PC-3 (cell line): ENCODE measurements at regions not wholly inside any gene's neighbourhood (a gene's known extent, or its start where the extent isn't known, plus 50 kb on each side); places are given as distances from the start of the nearest gene placed in this dataset.

Experiments used
- ATAC-seq: fragments of 200-7000 bp; cut with Tn5 transposase; 2 replicates; pipeline ENCODE4 v1.9.1; 2020; ENCODE audit warnings: mild to moderate bottlenecking, moderate library complexity
- BruUV-seq: library from RNA; stranded (reverse); fragments of 400-500 nt; replicated peaks from 2 replicates; lab custom pipeline; 2021; lab: Mats Ljungman, UMichigan
- CTCF ChIA-PET: fragments of 300-600 bp; sonication (Branson Sonifier 250); formaldehyde crosslinking; loops from one replicate; lab custom pipeline; 2022; ENCODE audit warnings: antibody characterized with exemption; lab: Charles Lee
- POLR2A ChIA-PET: fragments of 300-600 bp; sonication (Branson Sonifier 250); formaldehyde crosslinking; loops from one replicate; lab custom pipeline; 2022; ENCODE audit warnings: antibody characterized with exemption; ENCODE audit not compliant: unreplicated experiment; lab: Charles Lee
- DNase-seq: peaks from one replicate; pipeline ENCODE4 v3.0.0-alpha.2; 2015
- H2AFZ ChIP-seq: fragments of 300-600 bp; sonication (generic); 2 replicates; pipeline ENCODE4 v1.6.0; 2016; ENCODE audit warnings: antibody characterized with exemption, low read length
- H3F3A ChIP-seq: fragments of 300-600 bp; sonication (generic); one replicate; pipeline ENCODE4 v1.6.0; 2017; ENCODE audit warnings: antibody characterized with exemption, low read length, control low read depth, mild to moderate bottlenecking; ENCODE audit not compliant: unreplicated experiment
- H3K27ac ChIP-seq: fragments of 300-600 bp; sonication (generic); 2 replicates; pipeline ENCODE4 v1.5.1; 2016; ENCODE audit warnings: mild to moderate bottlenecking, low read length
- H3K27me3 ChIP-seq: fragments of 300-600 bp; sonication (generic); 2 replicates; pipeline ENCODE4 v1.6.1; 2016; ENCODE audit warnings: low read length, mixed read lengths
- H3K36me3 ChIP-seq: fragments of 300-600 bp; sonication (generic); 2 replicates; pipeline ENCODE4 v1.6.1; 2016; ENCODE audit warnings: low read depth, mixed run types, low read length, mixed read lengths
- H3K4me1 ChIP-seq: fragments of 300-600 bp; sonication (generic); 2 replicates; pipeline ENCODE4 v1.5.1; 2016; ENCODE audit warnings: low read length; ENCODE audit not compliant: insufficient read depth
- H3K4me2 ChIP-seq: fragments of 300-600 bp; sonication (generic); 2 replicates; pipeline ENCODE4 v1.6.0; 2016; ENCODE audit warnings: low read length
- H3K4me3 ChIP-seq: fragments of 300-600 bp; sonication (generic); 2 replicates; pipeline ENCODE4 v1.5.1; 2016; ENCODE audit warnings: mild to moderate bottlenecking, low read length, mixed read lengths
- H3K79me2 ChIP-seq: fragments of 300-600 bp; sonication (generic); 2 replicates; pipeline ENCODE4 v1.6.1; 2017; ENCODE audit warnings: low read length, mixed read lengths
- H3K9ac ChIP-seq: fragments of 300-600 bp; sonication (generic); 2 replicates; pipeline ENCODE4 v1.6.0; 2016; ENCODE audit warnings: mild to moderate bottlenecking, low read length
- H3K9me2 ChIP-seq: fragments of 300-600 bp; sonication (generic); replicated peaks from 2 replicates; pipeline ENCODE4 v1.6.1; 2016; ENCODE audit warnings: mixed run types, low read length, mixed read lengths
- H3K9me3 ChIP-seq: fragments of 300-600 bp; sonication (generic); 2 replicates; pipeline ENCODE4 v1.6.1; 2016; ENCODE audit warnings: low read length, mixed read lengths
- H4K20me1 ChIP-seq: fragments of 300-600 bp; sonication (generic); 2 replicates; pipeline ENCODE4 v1.6.1; 2016; ENCODE audit warnings: low read length, mixed read lengths
- CTCF ChIP-seq: fragments of 300-600 bp; sonication (generic); conservative IDR thresholded peaks from 2 replicates; pipeline ENCODE4 v1.5.1; 2017; ENCODE audit warnings: antibody characterized with exemption, low read depth, mild to moderate bottlenecking, low read length
- EZH2 ChIP-seq: fragments of 300-600 bp; sonication (generic); IDR thresholded peaks from one replicate; pipeline ENCODE4 v1.6.1; 2017; ENCODE audit warnings: antibody characterized with exemption, mild to moderate bottlenecking, low read length; ENCODE audit not compliant: unreplicated experiment
- EZH2phosphoT487 ChIP-seq: fragments of 300-600 bp; sonication (generic); IDR thresholded peaks from 2 replicates; pipeline ENCODE4 v1.6.1; 2018; ENCODE audit warnings: mild to moderate bottlenecking, antibody characterized with exemption, low read length, borderline replicate concordance
- intact Hi-C: fragments of 100-400 bp; cut with micrococcal nuclease; formaldehyde crosslinking; loops from 2 replicates; pipeline ENCODE4 v1.9.0; 2023

- ATAC-seq = peak; percentile 72
- intact Hi-C loops = no loop called here
- Histone ChIP-seq H3K36me3 (no peaks in the 10 kb centered on the region), H3K9ac (no peak overlapping the region), H3F3A (no peaks in the 10 kb centered on the region), H3K4me3 (no peak overlapping the region), H3K4me1 (no peaks in the 10 kb centered on the region), H3K9me2 (no peaks in the 10 kb centered on the region), H3K9me3 (0 out of 2 replicates have a peak, but pooled peaks cover 3% of the 10 kb centered on the region), H4K20me1 (no peaks in the 10 kb centered on the region), H3K79me2 (no peaks in the 10 kb centered on the region), H2AFZ (no peak overlapping the region), H3K27me3 (no peaks in the 10 kb centered on the region), H3K27ac (no peak overlapping the region), H3K4me2 (no peak overlapping the region)
- no peak for DNase-seq
- no TSS peak for BruUV-seq
- no peak for TF ChIP-seq EZH2
- no peak for TF ChIP-seq CTCF
- TF ChIP-seq EZH2phosphoT487 = no peak
- ChIA-PET POLR2A (interaction anchor here (0.5 kb wide), 1 partner anchor 1010 kb away, joined by 3 read pairs; no protein-coding TSS in a partner anchor), CTCF (no interaction called here)
Observed at GRCh38 chr7:118511146-118511545, 286.6 kb downstream of the ANKRD7 start.

GRCh38 chr7:118517275-118517674 lies 292.8 kb downstream of the ANKRD7 start:
- Histone ChIP-seq H3F3A (no peaks in the 10 kb centered on the region), H3K36me3 (no peaks in the 10 kb centered on the region), H3K9me2 (no peaks in the 10 kb centered on the region), H3K4me3 (no peak overlapping the region), H3K79me2 (no peaks in the 10 kb centered on the region), H2AFZ (no peak overlapping the region), H4K20me1 (no peaks in the 10 kb centered on the region), H3K27ac (no peak overlapping the region), H3K4me1 (no peaks in the 10 kb centered on the region), H3K9ac (no peak overlapping the region), H3K9me3 (peaks cover 5% of the 10 kb centered on the region; the same call in 1 of the 2 replicates), H3K27me3 (no peaks in the 10 kb centered on the region), H3K4me2 (no peak overlapping the region)
- DNase-seq = no peak
- TF ChIP-seq EZH2phosphoT487 (no peak), CTCF (no peak), EZH2 (no peak)
- BruUV-seq = no TSS peak
- CTCF ChIA-PET = no interaction called here
- intact Hi-C loops = no loop called here
- ATAC-seq = no peak
- POLR2A ChIA-PET = no interaction called here

GRCh38 chr7:118525020-118525419 lies 300.5 kb downstream of the ANKRD7 start:
- Histone ChIP-seq H2AFZ (no peak overlapping the region), H3K9ac (no peak overlapping the region), H3K79me2 (no peaks in the 10 kb centered on the region), H3F3A (no peaks in the 10 kb centered on the region), H4K20me1 (no peaks in the 10 kb centered on the region), H3K9me3 (0 out of 2 replicates have a peak, but pooled peaks cover 4% of the 10 kb centered on the region), H3K27ac (no peak overlapping the region), H3K4me1 (no peaks in the 10 kb centered on the region), H3K27me3 (no peaks in the 10 kb centered on the region), H3K4me2 (no peak overlapping the region), H3K4me3 (no peak overlapping the region), H3K9me2 (no peaks in the 10 kb centered on the region), H3K36me3 (no peaks in the 10 kb centered on the region)
- no peak for TF ChIP-seq CTCF
- TF ChIP-seq EZH2phosphoT487 = no peak
- no peak for TF ChIP-seq EZH2
- ChIA-PET POLR2A (no interaction called here), CTCF (no interaction called here)
- DNase-seq (no peak), ATAC-seq (no peak)
- intact Hi-C loops = no loop called here
- no TSS peak for BruUV-seq
